Vagina (tissue), 2 donors: ENCODE measurements at regions not wholly inside any gene's neighbourhood (a gene's known extent, or its start where the extent isn't known, plus 50 kb on each side); places are given as distances from the start of the nearest gene placed in this dataset.

Experiments used
- DNase-seq, 2 donors: peaks; one replicate each; pipeline ENCODE4 v3.0.0-alpha.2; 2017; ENCODE audit errors: extremely low spot score in 2 of 2
- H3K27ac ChIP-seq: fragments of 200-600 bp; sonication (generic); one replicate; pipeline ENCODE4 v1.5.1; 2019
- H3K27me3 ChIP-seq: fragments of 200-600 bp; sonication (generic); one replicate; pipeline ENCODE4 v1.5.1; 2019
- H3K36me3 ChIP-seq, 2 donors: fragments of 200-600 bp; sonication (generic); one replicate each; pipeline ENCODE4 v1.5.1; 2017 to 2019
- H3K4me1 ChIP-seq: fragments of 200-600 bp; sonication (generic); one replicate; pipeline ENCODE4 v1.5.1; 2019
- H3K4me3 ChIP-seq, 2 donors: fragments of 200-600 bp; sonication (generic); 1 replicate in 1 of 2; 2 replicates in 1 of 2; pipeline ENCODE4 v1.5.1; 2016 to 2019
- H3K9me3 ChIP-seq: fragments of 200-600 bp; sonication (generic); one replicate; pipeline ENCODE4 v1.5.1; 2019
- POLR2A ChIP-seq, 2 donors: fragments of 450-650 bp; IDR thresholded peaks; one replicate each; pipeline ENCODE4 v1.6.1; 2017; ENCODE audit warnings: antibody characterized with exemption in 2 of 2, mild to moderate bottlenecking in 2 of 2, moderate library complexity in 2 of 2
- POLR2AphosphoS5 ChIP-seq, 2 donors: sonication (generic); formaldehyde crosslinking; IDR thresholded peaks; one replicate each; pipeline ENCODE4 v1.9.0; 2017; ENCODE audit warnings: antibody characterized with exemption in 2 of 2, mild to moderate bottlenecking in 2 of 2, low read depth in 1 of 2; ENCODE audit not compliant: insufficient read depth in 1 of 2
- intact Hi-C: fragments of 100-400 bp; cut with DNase I; formaldehyde crosslinking; loops from one replicate; pipeline ENCODE4 v1.15.1; 2023
- TF ChIP-seq, protein P1 (sequence below), 3 experiments: fragments of 450-650 bp in 2 of 3; fragments of 200-600 bp in 1 of 3; sonication (generic) in 1 of 3; IDR thresholded peaks; one replicate each; pipeline ENCODE4 v1.5.1; 2017 to 2019; ENCODE audit warnings: antibody characterized with exemption in 3 of 3, mild to moderate bottlenecking in 2 of 3, moderate library complexity in 2 of 3

DNA sequence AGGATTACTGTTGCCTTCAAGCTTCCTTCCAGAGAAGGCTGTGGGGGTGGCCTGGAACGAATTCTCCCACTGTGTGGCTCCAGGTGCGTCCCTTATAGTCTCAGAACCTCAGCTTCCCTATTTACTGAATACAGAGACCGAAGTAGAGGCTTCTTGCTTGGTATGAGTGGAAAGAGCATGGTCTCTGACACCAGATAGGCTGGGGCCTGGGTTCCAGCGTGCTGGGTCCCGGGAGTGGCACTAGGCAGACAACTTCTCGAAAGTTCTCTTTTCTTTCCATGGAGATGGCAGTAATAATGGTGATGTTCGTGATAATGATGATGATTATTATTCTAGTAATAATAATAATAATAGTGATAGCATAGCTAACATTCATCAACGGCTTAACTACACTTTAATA lies 161.7 kb downstream of the PTPRU start:
- peak in 1 of 2 donors; percentile 16 for DNase-seq
- TF ChIP-seq POLR2A (IDR thresholded peaks at IDR 0.05) (no peak), POLR2AphosphoS5 (IDR thresholded peaks at IDR 0.05; ENCODE audit: insufficient read depth in 1 of 2, low read depth in 1 of 2) (no peak)
- TF ChIP-seq, protein P1, sequence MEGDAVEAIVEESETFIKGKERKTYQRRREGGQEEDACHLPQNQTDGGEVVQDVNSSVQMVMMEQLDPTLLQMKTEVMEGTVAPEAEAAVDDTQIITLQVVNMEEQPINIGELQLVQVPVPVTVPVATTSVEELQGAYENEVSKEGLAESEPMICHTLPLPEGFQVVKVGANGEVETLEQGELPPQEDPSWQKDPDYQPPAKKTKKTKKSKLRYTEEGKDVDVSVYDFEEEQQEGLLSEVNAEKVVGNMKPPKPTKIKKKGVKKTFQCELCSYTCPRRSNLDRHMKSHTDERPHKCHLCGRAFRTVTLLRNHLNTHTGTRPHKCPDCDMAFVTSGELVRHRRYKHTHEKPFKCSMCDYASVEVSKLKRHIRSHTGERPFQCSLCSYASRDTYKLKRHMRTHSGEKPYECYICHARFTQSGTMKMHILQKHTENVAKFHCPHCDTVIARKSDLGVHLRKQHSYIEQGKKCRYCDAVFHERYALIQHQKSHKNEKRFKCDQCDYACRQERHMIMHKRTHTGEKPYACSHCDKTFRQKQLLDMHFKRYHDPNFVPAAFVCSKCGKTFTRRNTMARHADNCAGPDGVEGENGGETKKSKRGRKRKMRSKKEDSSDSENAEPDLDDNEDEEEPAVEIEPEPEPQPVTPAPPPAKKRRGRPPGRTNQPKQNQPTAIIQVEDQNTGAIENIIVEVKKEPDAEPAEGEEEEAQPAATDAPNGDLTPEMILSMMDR (IDR thresholded peaks at IDR 0.05): no peak
- no peak overlapping the region for H3K27ac ChIP-seq

GRCh38 chr1:29397256-29397590 lies 160.9 kb downstream of the PTPRU start:
- TF ChIP-seq, protein P1 (IDR thresholded peaks at IDR 0.05): no peak
- TF ChIP-seq POLR2AphosphoS5 (IDR thresholded peaks at IDR 0.05; ENCODE audit: insufficient read depth in 1 of 2, low read depth in 1 of 2) (no peak), POLR2A (IDR thresholded peaks at IDR 0.05) (no peak)
- Histone ChIP-seq H3K27ac (no peak overlapping the region), H3K4me1 (no peaks in the 10 kb centered on the region), H3K4me3 (no peak overlapping the region), H3K9me3 (no peaks in the 10 kb centered on the region), H3K27me3 (no peaks in the 10 kb centered on the region), H3K36me3 (no peaks in the 10 kb centered on the region)
- intact Hi-C loops: no loop called here
- DNase-seq: no peak

More for the DNA sequence above, 161.7 kb downstream of the PTPRU start:
- H3K4me3 ChIP-seq: no peak overlapping the region
- no peaks in the 10 kb centered on the region for H3K36me3 ChIP-seq
- no peaks in the 10 kb centered on the region for H3K27me3 ChIP-seq
- no peaks in the 10 kb centered on the region for H3K9me3 ChIP-seq
- intact Hi-C loops: no loop called here
- no peaks in the 10 kb centered on the region for H3K4me1 ChIP-seq

DNA sequence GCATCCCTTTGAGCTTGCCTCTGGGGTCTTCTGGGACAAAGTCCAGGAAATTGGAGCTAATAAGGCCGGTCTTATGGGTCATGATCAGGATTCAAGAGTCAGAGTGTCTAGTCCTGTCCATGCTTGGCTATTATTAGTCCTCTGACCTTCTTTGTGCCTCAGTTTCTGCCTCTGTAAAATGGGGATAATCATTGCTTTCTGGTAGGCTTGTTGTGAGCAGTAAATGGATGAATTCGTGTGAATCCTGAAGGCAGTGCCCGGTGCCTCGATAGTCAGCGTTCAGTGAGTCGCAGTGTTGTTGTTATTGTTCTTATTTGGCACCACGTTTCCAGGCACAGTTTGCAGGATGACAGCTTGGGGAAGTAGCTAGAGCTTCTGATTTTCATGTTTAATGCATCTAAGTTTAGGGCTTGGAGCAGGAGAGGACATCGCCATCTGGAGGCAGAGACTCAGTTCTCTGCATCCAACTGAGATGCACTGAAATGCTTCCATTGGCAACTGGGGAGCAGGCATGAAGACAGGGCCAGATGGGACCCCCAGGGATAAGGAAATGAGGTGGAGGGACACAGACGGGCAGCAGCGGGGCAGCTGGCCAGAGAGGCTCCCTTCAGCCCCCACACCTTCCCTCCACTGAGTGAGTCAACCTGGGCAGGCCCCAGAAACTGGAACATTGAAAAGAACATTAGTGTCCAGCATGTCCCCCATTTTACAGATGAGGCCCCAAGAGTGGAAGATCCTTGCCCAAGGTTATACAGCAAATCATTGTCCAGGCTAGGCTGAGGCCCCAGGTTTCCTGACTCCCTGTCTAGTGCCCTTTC lies 160.3 kb downstream of the PTPRU start:
- TF ChIP-seq POLR2A (IDR thresholded peaks at IDR 0.05) (no peak), POLR2AphosphoS5 (IDR thresholded peaks at IDR 0.05; ENCODE audit: insufficient read depth in 1 of 2, low read depth in 1 of 2) (no peak)
- TF ChIP-seq, protein P1 (IDR thresholded peaks at IDR 0.05): no peak
- Histone ChIP-seq H3K4me1 (no peaks in the 10 kb centered on the region), H3K27ac (no peak overlapping the region), H3K36me3 (no peaks in the 10 kb centered on the region), H3K9me3 (no peaks in the 10 kb centered on the region), H3K27me3 (no peaks in the 10 kb centered on the region), H3K4me3 (no peak overlapping the region)
- intact Hi-C loops: no loop called here
- DNase-seq: peak in 1 of 2 donors; percentile 79

GRCh38 chr1:29395736-29396437 lies 159.6 kb downstream of the PTPRU start:
- Histone ChIP-seq H3K4me3 (no peak overlapping the region), H3K27me3 (no peaks in the 10 kb centered on the region), H3K36me3 (no peaks in the 10 kb centered on the region), H3K27ac (no peak overlapping the region), H3K4me1 (no peaks in the 10 kb centered on the region), H3K9me3 (no peaks in the 10 kb centered on the region)
- intact Hi-C loops: no loop called here
- no peak for TF ChIP-seq POLR2A (IDR thresholded peaks at IDR 0.05)
- no peak for TF ChIP-seq POLR2AphosphoS5 (IDR thresholded peaks at IDR 0.05; ENCODE audit: insufficient read depth in 1 of 2, low read depth in 1 of 2)
- TF ChIP-seq, protein P1 (IDR thresholded peaks at IDR 0.05): no peak
- peak; percentile 67 for DNase-seq
